A549 (cell line): ENCODE measurements at regions not wholly inside any gene's neighbourhood (a gene's known extent, or its start where the extent isn't known, plus 50 kb on each side); places are given as distances from the start of the nearest gene placed in this dataset.

Experiments used
- BHLHE40 ChIP-seq: IDR thresholded peaks from 2 replicates; pipeline ENCODE4 v1.6.1; 2012; ENCODE audit warnings: low read depth, low read length, inconsistent platforms
- CEBPB ChIP-seq, 2 experiments: fragments of >200 bp in 1 of 2; sonication (Bioruptor Twin) in 1 of 2; formaldehyde crosslinking in 1 of 2; IDR thresholded peaks; 2 replicates each; pipeline ENCODE4 v1.6.1; 2012 to 2016
- CHD2 ChIP-seq: fragments of 150-350 bp; IDR thresholded peaks from 2 replicates; pipeline ENCODE4 v1.6.1; 2014; ENCODE audit warnings: low read length; ENCODE audit not compliant: partially characterized antibody
- CHD4 ChIP-seq: fragments of 200-600 bp; sonication (generic); IDR thresholded peaks from 2 replicates; pipeline ENCODE4 v1.6.1; 2016; ENCODE audit warnings: antibody characterized with exemption, mild to moderate bottlenecking, borderline replicate concordance
- CTCF ChIP-seq: fragments of >200 bp; sonication (Bioruptor Twin); formaldehyde crosslinking; IDR thresholded peaks from 3 replicates; pipeline ENCODE4 v1.5.1; 2016
- MAX ChIP-seq: IDR thresholded peaks from 2 replicates; pipeline ENCODE4 v1.6.1; 2012
- MYC ChIP-seq: IDR thresholded peaks from 2 replicates; pipeline ENCODE4 v1.6.1; 2012; ENCODE audit warnings: mild to moderate bottlenecking, inconsistent platforms, low read length, improper control_type of control experiment, borderline replicate concordance
- POLR2AphosphoS2 ChIP-seq: conservative IDR thresholded peaks from 2 replicates; pipeline ENCODE4 v1.6.1; 2012; ENCODE audit warnings: low read length, improper control_type of control experiment, inconsistent platforms

GRCh38 chr9:87113874-87114273 is 166.6 kb upstream of the GAS1 start:
- no peak for TF ChIP-seq MAX
- no peak for TF ChIP-seq CTCF
- no peak for TF ChIP-seq CHD2
- TF ChIP-seq CHD4, result no peak
- no peak for TF ChIP-seq BHLHE40
- TF ChIP-seq CEBPB (IDR thresholded peaks at IDR 0.05), result no peak
- TF ChIP-seq POLR2AphosphoS2, result no peak
- TF ChIP-seq MYC, result no peak
